ENCODE measurements at regions not wholly inside any gene's neighbourhood (a gene's known extent, or its start where the extent isn't known, plus 50 kb on each side); places are given as distances from the start of the nearest gene placed in this dataset.

DNA sequence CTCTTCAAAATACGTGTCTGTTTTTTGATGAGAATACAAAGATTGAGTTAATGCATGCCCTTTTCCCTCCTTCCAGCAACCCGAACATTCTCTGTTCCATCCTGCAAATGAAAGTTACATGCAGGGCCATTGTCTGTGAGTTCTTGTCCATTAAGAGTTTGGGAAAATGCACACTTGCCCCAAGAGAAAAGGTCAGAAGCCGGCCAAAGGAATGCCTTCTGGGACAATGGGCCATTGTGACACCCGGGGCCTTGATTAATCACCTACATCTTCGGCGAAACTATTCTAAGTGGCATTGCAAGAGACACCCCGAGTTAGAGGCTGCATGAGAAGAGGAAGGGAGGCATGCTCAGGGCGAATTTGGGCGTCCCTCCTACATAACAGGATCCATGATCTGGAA, 73.7 kb upstream of the COPS8 start (continued):
- TF ChIP-seq, protein P1, sequence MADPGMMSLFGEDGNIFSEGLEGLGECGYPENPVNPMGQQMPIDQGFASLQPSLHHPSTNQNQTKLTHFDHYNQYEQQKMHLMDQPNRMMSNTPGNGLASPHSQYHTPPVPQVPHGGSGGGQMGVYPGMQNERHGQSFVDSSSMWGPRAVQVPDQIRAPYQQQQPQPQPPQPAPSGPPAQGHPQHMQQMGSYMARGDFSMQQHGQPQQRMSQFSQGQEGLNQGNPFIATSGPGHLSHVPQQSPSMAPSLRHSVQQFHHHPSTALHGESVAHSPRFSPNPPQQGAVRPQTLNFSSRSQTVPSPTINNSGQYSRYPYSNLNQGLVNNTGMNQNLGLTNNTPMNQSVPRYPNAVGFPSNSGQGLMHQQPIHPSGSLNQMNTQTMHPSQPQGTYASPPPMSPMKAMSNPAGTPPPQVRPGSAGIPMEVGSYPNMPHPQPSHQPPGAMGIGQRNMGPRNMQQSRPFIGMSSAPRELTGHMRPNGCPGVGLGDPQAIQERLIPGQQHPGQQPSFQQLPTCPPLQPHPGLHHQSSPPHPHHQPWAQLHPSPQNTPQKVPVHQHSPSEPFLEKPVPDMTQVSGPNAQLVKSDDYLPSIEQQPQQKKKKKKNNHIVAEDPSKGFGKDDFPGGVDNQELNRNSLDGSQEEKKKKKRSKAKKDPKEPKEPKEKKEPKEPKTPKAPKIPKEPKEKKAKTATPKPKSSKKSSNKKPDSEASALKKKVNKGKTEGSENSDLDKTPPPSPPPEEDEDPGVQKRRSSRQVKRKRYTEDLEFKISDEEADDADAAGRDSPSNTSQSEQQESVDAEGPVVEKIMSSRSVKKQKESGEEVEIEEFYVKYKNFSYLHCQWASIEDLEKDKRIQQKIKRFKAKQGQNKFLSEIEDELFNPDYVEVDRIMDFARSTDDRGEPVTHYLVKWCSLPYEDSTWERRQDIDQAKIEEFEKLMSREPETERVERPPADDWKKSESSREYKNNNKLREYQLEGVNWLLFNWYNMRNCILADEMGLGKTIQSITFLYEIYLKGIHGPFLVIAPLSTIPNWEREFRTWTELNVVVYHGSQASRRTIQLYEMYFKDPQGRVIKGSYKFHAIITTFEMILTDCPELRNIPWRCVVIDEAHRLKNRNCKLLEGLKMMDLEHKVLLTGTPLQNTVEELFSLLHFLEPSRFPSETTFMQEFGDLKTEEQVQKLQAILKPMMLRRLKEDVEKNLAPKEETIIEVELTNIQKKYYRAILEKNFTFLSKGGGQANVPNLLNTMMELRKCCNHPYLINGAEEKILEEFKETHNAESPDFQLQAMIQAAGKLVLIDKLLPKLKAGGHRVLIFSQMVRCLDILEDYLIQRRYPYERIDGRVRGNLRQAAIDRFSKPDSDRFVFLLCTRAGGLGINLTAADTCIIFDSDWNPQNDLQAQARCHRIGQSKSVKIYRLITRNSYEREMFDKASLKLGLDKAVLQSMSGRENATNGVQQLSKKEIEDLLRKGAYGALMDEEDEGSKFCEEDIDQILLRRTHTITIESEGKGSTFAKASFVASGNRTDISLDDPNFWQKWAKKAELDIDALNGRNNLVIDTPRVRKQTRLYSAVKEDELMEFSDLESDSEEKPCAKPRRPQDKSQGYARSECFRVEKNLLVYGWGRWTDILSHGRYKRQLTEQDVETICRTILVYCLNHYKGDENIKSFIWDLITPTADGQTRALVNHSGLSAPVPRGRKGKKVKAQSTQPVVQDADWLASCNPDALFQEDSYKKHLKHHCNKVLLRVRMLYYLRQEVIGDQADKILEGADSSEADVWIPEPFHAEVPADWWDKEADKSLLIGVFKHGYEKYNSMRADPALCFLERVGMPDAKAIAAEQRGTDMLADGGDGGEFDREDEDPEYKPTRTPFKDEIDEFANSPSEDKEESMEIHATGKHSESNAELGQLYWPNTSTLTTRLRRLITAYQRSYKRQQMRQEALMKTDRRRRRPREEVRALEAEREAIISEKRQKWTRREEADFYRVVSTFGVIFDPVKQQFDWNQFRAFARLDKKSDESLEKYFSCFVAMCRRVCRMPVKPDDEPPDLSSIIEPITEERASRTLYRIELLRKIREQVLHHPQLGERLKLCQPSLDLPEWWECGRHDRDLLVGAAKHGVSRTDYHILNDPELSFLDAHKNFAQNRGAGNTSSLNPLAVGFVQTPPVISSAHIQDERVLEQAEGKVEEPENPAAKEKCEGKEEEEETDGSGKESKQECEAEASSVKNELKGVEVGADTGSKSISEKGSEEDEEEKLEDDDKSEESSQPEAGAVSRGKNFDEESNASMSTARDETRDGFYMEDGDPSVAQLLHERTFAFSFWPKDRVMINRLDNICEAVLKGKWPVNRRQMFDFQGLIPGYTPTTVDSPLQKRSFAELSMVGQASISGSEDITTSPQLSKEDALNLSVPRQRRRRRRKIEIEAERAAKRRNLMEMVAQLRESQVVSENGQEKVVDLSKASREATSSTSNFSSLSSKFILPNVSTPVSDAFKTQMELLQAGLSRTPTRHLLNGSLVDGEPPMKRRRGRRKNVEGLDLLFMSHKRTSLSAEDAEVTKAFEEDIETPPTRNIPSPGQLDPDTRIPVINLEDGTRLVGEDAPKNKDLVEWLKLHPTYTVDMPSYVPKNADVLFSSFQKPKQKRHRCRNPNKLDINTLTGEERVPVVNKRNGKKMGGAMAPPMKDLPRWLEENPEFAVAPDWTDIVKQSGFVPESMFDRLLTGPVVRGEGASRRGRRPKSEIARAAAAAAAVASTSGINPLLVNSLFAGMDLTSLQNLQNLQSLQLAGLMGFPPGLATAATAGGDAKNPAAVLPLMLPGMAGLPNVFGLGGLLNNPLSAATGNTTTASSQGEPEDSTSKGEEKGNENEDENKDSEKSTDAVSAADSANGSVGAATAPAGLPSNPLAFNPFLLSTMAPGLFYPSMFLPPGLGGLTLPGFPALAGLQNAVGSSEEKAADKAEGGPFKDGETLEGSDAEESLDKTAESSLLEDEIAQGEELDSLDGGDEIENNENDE (IDR thresholded peaks at IDR 0.05; ENCODE audit: insufficient replicate concordance, low read length), result no peak
- TF ChIP-seq MAFK (IDR thresholded peaks at IDR 0.05; ENCODE audit: low read depth, low read length) (no peak), CHD1 (IDR thresholded peaks at IDR 0.05; ENCODE audit: low read depth, low read length) (no peak), CEBPB (IDR thresholded peaks at IDR 0.05; ENCODE audit: low read depth, low read length) (no peak), FOSL1 (IDR thresholded peaks at IDR 0.05; ENCODE audit: insufficient read depth, low read depth, low read length) (no peak), ASH2L (IDR thresholded peaks at IDR 0.05; ENCODE audit: low read length) (no peak), SP2 (IDR thresholded peaks at IDR 0.05; ENCODE audit: low read length) (no peak), KDM5A (IDR thresholded peaks at IDR 0.05; ENCODE audit: low read length) (no peak), SIRT6 (IDR thresholded peaks at IDR 0.05; ENCODE audit: low read length) (no peak), SRF (IDR thresholded peaks at IDR 0.05; ENCODE audit: low read depth, low read length) (no peak), BCL11A (IDR thresholded peaks at IDR 0.05; ENCODE audit: low read depth in 2 of 2, low read length in 2 of 2) (no peak)

All from H1 (cell line).